ENCODE measurements at regions not wholly inside any gene's neighbourhood (a gene's known extent, or its start where the extent isn't known, plus 50 kb on each side); places are given as distances from the start of the nearest gene placed in this dataset.

GRCh38 chr11:70834277-70834940 lies 418.0 kb downstream of the SHANK2 start:
- no peak for DNase-seq

DNA sequence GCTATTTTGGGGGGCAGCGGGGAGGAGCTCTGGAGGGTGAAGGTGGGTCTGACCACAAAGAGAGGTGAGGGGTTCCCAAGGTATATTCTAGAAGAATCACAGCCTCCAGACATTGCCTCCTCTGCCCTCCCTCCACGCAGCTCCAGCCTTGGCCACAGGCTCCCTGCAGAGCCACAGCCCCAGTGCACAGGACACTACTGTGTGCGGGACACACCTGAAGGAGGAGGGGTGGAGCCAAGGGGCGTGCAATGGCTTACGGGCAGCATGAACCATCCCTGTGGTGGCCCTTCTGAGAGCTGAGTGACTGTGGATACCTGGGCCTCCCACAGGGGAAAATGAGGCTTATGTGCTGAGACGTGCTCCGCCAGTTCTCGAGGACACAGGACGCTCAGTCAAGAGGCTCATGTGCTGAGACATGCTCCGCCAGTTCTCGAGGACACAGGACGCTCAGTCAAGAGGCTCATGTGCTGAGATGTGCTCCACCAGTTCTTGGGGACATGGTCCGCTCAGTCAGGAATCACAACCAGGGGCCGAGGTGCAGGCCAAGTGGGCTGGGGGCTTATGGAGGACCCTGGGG lies 417.3 kb downstream of the SHANK2 start:
- no peak for DNase-seq

- DNase-seq, result no peak
These were observed 416.3 kb downstream of the SHANK2 start for GRCh38 chr11:70836071-70836470.

DNA sequence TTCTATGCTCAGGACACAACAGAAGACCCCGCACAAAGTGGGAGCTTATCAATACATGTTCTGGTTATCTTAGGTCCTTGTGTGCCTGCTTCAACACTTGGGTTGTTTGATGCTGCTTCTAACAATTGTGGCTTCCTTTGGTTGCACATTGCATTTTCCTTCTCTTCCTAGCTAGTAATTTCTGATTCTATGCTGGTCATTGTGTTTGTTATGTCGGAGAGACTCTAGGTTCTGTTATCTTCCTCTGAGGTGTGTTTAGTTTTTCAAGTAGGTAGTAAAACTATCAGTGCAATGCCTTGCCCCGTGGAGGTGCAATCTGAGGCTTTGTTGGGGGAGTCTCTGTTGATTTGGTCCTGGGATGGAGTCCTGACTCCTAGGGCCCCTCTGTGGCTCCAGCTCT lies 414.2 kb downstream of the SHANK2 start:
- no peak for DNase-seq

- no peak for DNase-seq
These were observed 412.5 kb downstream of the SHANK2 start for GRCh38 chr11:70839851-70840250.

DNA sequence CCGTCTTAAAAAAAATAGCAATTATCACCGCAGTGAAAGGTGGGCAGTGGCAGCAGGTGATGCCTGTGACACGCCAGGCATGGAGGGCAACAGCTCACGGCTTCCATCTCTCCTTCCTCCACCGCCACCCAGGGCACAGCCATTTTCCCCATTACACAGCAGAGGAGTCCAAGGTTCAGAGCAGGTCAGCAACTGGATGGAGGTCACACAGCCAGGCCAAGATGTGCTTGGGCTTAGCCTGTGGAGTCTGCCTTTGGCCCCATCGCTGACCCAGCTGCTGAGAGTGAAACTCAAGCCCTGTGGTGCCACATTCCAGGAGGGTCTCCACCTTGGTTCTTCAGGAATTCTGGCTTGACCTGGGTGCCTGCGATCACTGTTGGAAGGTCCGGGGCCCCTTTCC lies 411.1 kb downstream of the SHANK2 start:
- no peak for DNase-seq

- DNase-seq, result no peak
These were observed 410.1 kb downstream of the SHANK2 start for GRCh38 chr11:70842256-70842655.

DNA sequence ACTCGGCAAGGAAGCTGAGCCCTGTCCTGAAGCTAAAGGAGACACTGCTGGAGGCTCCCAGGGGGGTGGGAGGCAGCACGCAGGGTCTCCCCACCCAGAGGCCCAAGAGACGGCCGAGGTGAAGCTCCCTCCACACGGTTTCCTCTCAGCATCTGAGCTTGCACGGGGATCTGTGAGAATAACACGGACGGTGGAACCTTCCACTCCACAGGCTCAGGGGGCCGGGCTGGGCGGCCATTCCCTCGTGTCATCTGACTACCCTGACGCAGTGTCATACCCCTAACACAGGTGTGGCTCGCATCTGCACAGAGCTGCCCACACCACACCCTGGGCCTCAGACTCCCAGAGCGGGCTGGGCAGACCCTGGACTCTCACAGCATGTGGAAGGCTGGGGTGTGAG lies 409.7 kb downstream of the SHANK2 start:
- no peak for DNase-seq

- no peak for DNase-seq
These were observed 408.5 kb downstream of the SHANK2 start for GRCh38 chr11:70843906-70844305.

DNA sequence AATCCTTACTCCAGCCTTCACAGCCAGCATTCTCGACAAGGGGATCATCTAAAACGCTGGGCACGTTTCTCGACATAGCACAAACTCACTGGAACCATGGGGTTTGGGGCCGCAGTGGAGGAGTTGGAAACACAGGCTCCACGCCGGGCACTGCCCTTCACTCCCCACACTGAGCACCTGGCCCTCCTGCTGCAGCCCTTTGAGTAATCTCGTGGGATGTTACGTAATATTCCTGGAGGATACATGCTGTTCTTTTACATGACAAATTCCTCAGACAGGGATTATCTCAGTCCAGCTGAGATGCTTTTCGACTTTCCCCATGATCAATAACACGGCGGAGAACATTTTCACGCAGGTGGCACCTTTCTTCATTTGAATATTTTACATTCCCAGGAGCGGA lies 408.0 kb downstream of the SHANK2 start:
- DNase-seq, result no peak

DNA sequence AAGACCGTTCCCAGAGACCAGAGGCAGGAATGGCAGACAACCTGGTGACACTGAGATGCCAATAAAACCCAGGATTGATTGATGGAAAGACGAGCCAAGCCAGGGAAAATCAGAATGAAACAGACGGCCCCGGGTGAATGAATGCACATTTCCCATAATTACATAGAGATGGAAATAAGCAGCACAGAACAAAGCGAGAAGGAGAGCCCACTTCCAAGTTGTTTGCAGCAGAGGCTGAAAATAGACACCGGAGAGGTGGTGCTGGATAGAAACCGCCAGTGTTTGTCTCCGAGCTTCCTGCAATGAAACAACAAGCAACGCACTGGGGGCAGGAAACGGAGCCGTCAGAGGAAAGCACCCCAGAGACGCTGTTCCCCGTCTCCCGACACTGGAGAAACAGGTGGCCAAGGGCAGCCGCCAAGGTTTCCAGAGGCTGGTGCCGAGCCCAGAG lies 406.8 kb downstream of the SHANK2 start:
- DNase-seq, result no peak

DNA sequence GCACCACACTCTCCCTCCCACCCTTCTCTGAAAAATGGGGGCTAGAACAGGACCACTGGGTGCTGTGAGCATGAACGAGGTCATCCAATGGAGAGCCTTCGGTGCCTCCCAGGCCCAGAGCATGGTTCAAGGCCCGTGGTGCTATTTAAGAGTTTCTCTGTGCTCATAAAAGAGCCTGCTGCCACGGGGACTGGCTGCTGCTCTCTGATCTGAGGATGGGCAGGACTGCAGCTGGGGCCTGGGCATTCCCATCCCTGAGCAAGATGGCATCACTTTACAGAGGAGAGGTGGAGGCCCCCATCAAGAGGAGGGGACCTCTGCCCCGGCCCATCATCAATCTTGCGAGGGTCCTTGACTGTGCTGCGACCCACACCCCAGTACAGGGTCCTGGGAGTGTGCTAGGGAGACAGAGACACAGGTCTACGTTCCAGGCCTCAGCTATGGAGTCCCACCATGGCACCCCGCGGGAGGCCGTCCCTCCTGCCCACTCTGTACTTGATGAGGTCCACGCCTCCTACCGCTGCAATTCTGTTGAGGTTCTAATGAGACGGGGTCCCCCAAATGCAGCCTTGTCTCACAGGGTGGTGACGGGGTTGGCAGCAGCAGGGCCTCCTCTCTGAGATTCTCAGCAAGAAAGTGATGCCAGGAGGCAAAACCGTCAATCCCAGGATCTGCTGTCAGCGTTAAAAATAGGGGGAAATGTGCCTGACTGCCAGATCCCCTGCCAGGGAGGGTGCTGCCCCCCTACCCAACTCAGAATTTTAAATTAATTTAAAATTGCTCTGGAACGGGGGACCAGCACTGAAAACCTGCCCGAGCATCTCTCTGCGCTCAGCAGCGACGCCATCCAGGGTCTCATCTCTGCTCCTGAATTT lies 405.4 kb downstream of the SHANK2 start:
- DNase-seq, result no peak

DNA sequence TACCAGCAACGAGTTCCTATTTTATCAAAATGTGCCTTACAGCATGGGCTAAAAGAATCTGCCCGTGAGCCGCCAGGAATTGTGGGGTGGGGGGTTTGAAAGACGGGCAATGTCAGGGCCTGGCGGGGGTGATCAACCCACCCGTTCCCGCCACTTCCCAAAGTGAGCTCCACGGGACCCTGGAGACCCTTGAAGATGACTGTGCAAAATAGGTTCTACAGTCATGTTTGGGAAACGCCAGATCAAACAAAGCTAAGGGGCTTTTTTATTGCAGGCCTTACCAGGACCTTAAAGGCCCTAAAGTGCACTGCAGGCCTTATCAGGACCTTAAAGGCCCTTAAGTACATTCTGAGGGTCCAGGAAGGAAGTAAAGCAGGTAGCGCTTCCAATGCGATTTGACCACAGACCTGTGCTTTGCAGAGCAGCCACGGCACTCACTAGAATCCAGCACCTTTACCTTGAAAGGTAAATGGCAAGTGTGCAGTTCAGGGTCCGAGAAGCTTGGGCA lies 404.1 kb downstream of the SHANK2 start:
- DNase-seq, result no peak

DNA sequence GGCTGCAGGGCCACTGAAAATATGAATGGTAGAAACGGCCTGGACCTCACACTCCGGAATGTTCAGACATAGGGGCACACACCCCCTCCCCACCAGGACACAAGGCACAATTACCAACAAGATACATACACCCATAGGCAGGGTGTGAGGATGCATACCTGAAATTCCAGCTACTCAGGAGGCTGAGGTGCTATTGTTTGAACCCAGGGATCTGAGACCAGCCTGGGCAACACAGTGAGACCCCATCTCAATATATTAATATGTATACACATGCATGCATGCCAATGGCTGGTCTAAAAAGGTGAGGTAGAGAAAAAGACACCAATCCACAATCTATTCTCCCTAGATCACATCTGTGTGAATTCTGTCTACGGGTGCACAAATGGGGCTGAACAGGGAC lies 403.3 kb downstream of the SHANK2 start:
- no peak for DNase-seq

DNA sequence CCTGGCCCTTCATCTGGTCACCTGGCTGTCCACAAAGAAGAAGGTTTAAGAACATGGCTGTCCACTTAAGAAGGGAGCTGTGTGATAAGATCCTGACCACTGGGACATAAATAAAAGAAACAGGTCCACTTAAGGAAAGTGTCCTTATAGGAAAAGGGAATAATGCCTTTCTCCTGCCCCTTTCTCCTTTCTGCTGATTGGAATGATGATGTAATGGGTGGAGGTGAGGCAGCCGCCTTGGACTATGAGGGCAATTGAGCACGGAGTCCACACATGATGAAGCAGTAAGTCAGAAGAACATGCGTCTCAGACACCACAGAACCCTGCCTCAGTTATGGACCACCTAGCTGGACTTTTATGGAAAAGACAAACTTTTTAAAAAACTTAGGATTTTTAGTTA lies 401.1 kb downstream of the SHANK2 start:
- DNase-seq, result no peak

- DNase-seq, result no peak
These were observed 400.5 kb downstream of the SHANK2 start for GRCh38 chr11:70851907-70852306.

GRCh38 chr11:70853068-70853769 lies 399.2 kb downstream of the SHANK2 start:
- DNase-seq, result no peak

DNA sequence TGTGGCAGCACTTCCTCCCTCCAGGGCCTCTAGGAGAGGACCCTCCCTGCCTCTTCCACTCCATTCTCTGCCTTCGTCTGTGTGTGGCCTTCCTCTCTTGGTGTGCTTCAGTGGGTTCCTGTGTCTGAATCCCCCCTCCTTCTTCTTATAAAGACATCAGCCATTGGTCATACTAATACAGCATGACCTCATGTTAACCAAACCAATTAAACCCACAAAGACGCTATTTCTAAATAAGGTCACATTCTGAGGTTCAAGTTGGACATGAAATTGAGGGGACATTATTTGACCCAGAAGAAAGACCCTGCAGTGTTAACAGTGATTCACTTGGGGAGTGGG lies 398.6 kb downstream of the SHANK2 start:
- no peak for DNase-seq

- no peak for DNase-seq
These were observed 398.2 kb downstream of the SHANK2 start for GRCh38 chr11:70854201-70854600.

DNA sequence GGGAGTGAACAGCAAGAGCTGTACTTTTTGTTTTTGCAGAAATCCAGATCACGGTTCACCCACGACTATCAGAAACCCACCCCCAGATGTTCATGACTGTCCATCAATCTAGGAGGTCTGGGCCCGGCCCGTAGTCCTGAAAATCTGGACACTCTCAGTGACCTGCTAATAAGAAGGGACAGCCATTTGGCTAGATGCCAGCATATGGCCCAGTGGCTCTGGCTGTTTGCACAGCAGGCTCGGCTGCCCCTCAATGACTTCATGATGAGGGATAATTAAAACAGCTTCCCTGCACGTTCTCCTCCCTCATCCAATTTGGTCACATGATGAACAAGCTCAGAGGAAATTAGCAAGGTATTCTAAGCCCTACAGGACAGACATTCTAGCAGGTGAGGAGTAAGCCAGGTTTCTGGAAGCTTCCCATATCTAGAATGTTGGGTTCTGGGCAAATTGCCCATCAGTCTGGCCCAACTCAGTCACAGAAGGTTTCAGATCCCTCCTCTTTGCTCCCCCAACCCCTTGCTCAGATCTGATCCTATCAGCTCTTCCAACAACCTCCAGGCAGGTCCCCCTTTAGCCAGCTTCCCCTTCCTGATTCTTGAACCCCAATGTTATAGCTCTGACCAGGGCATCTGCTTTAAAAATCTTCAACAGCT lies 397.3 kb downstream of the SHANK2 start:
- no peak for DNase-seq

DNA sequence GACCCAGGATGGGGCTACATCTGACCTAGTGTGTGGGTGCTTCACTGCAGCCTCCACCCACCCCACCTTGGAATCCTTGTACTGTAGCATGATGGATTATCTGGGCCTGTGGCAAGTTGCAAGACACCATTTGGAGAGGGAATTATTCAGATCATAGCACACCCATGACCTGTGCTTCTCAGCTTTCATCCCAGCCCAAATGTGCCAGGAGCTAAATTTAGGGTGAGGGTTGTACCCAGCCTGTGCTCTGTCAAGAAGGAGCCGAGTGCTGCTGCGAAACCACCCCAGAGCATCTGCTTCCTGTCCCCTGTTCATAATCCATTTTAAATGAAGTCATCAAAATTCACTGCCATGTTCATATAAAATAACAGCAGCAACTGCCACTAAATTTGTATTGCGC lies 394.5 kb downstream of the SHANK2 start:
- no peak for DNase-seq

- no peak for DNase-seq
These were observed 393.2 kb downstream of the SHANK2 start for GRCh38 chr11:70859180-70859579.

- DNase-seq, result no peak
These were observed 391.5 kb downstream of the SHANK2 start for GRCh38 chr11:70860888-70861287.

Data from activated CD4-positive, alpha-beta T cell treated with anti-CD3 and anti-CD28 coated beads, Interleukin-2, amount 50 U/mL, for 1 hour (primary cell).